NCI-H1092 (cell line): ENCODE measurements at regions not wholly inside any gene's neighbourhood (a gene's known extent, or its start where the extent isn't known, plus 50 kb on each side); places are given as distances from the start of the nearest gene placed in this dataset.
"Not testable (repeated sequence)": the region's sequence is repeated elsewhere in the genome, so short reads cannot be mapped to it uniquely, and the experiment has no call there.

Experiments used
- DNase-seq: peaks from one replicate; lab custom pipeline; 2025; lab: John Stamatoyannopoulos, UW

GRCh38 chr10:14425034-14425433 is 94.3 kb upstream of the FRMD4A start:
- no peak for DNase-seq

GRCh38 chr10:14423111-14423744 is 92.5 kb upstream of the FRMD4A start:
- no peak for DNase-seq

GRCh38 chr10:14422431-14422830 is 91.7 kb upstream of the FRMD4A start:
- no peak for DNase-seq

- DNase-seq: no peak
Observed at GRCh38 chr10:14421941-14422340, 91.2 kb upstream of the FRMD4A start.

- not testable (repeated sequence) for DNase-seq
Observed at GRCh38 chr10:14417336-14417735, 86.6 kb upstream of the FRMD4A start.

- DNase-seq: no peak
Observed at GRCh38 chr10:14416308-14416700, 85.6 kb upstream of the FRMD4A start.

GRCh38 chr10:14415676-14416307 is 85.1 kb upstream of the FRMD4A start:
- no peak for DNase-seq

GRCh38 chr10:14414901-14415300 is 84.2 kb upstream of the FRMD4A start:
- DNase-seq: no peak

- no peak for DNase-seq
Observed at GRCh38 chr10:14413523-14413922, 82.8 kb upstream of the FRMD4A start.

GRCh38 chr10:14412624-14413023 is 81.9 kb upstream of the FRMD4A start:
- DNase-seq: no peak

GRCh38 chr10:14409856-14410458 is 79.2 kb upstream of the FRMD4A start:
- no peak for DNase-seq

GRCh38 chr10:14409247-14409646 is 78.5 kb upstream of the FRMD4A start:
- DNase-seq: no peak

GRCh38 chr10:14408139-14408538 is 77.4 kb upstream of the FRMD4A start:
- no peak for DNase-seq

GRCh38 chr10:14407567-14407966 is 76.8 kb upstream of the FRMD4A start:
- DNase-seq: no peak

- peak; percentile 21 for DNase-seq
Observed at GRCh38 chr10:14405076-14406065, 74.6 kb upstream of the FRMD4A start.

- no peak for DNase-seq
Observed at GRCh38 chr10:14403881-14404623, 73.3 kb upstream of the FRMD4A start.

- DNase-seq: no peak
Observed at GRCh38 chr10:14403359-14403758, 72.6 kb upstream of the FRMD4A start.

GRCh38 chr10:14399641-14400040 is 68.9 kb upstream of the FRMD4A start:
- DNase-seq: no peak

- no peak for DNase-seq
Observed at GRCh38 chr10:14397066-14397465, 66.3 kb upstream of the FRMD4A start.

GRCh38 chr10:14396411-14397048 is 65.8 kb upstream of the FRMD4A start:
- no peak for DNase-seq

GRCh38 chr10:14394179-14394578 is 63.5 kb upstream of the FRMD4A start:
- no peak for DNase-seq
